Posterior vena cava (tissue), 2 donors: ENCODE measurements at regions not wholly inside any gene's neighbourhood (a gene's known extent, or its start where the extent isn't known, plus 50 kb on each side); places are given as distances from the start of the nearest gene placed in this dataset.

Experiments used
- DNase-seq: peaks from one replicate; pipeline ENCODE4 v3.0.0-alpha.2; 2020; ENCODE audit warnings: low spot score
- intact Hi-C, 2 donors: fragments of 100-400 bp; cut with DNase I; formaldehyde crosslinking; loops; one replicate each; pipeline versions ENCODE4 v1.14.1 to v1.14.2; 2022 to 2023
- donor health status: DM: yes; HTN: yes; CAD: no.
- donor health status: DM: yes; HTN: yes; CAD: no.

GRCh38 chr2:139162456-139162855 is 382.3 kb upstream of the NXPH2 start:
- no peak for DNase-seq
- intact Hi-C loops, result no loop called here

- no peak for DNase-seq
- intact Hi-C loops, result no loop called here
Measured at GRCh38 chr2:139160836-139161235, 380.6 kb upstream of the NXPH2 start.

DNA sequence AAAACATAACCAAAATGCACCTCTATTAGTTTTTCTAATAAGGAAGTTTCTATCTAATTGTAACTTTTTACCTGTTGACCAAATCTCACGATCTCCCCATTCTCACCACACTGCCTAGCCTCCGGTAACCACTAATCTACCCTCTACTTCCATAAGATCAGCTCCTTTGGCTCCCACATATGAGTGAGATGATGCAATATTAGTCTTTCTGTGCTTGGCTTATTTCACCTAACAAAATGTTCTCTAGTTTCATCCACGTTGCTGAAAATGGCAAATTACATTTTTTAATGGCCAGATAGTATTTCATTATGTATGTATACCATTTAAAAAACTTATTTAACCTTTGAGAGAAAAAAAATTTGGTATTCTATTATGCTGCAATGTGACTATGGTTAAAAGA is 379.0 kb upstream of the NXPH2 start:
- intact Hi-C loops, result no loop called here
- DNase-seq, result no peak

- intact Hi-C loops, result no loop called here
- no peak for DNase-seq
Measured at GRCh38 chr2:139156730-139157129, 376.5 kb upstream of the NXPH2 start.

DNA sequence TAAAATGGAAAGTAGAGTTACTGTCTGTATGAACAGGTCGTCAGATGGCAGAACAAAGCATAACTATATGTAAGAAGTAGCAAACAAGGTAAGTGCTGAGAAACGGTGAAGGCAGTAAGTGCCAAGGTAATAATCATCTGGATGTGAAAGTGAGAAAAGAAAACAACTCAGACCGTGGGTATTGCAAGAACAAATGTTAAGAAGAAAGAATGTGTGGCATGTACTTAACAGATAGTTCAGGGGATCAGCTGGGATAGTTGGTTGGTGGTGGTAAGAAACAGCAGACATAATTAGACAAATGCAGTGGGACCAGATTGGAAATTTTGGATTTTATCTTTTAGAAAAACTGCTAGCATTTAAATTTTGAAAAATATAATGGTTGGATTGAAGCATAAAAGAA is 375.8 kb upstream of the NXPH2 start:
- intact Hi-C loops, result no loop called here
- DNase-seq, result no peak

DNA sequence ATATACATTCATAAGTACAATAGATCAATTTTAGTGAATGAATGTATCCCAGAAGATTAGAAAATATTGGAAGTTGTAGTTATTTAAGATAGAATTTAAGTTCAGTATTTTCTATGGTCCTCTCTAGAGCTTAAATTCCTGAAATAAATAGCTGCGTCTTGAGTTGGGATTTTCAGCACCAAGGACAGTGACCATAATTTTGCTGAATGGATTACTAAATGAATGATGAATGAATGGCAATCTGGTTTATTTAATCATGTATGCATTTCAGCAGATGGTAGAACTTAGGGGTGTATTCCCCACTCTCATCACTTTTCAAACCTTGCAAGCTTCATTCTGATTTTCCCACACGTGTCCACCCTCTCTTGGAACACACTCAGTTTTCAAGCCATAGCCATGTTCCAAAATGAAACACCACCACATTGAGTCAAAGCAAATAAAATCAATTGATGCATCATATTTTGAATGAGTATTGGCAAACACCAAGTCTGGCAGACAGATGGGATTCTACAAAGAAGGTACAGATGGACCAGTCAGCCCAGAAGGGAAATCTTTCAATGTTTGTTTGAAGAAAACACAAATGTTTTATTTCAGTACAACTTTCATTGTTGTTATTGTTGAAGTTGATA is 362.2 kb upstream of the NXPH2 start:
- no peak for DNase-seq
- intact Hi-C loops, result no loop called here

- intact Hi-C loops, result no loop called here
Measured at GRCh38 chr2:139124271-139124670, 344.1 kb upstream of the NXPH2 start.

GRCh38 chr2:139123795-139124194 is 343.6 kb upstream of the NXPH2 start:
- DNase-seq, result no peak
- intact Hi-C loops, result no loop called here

More at GRCh38 chr2:139124271-139124670, 344.1 kb upstream of the NXPH2 start:
- DNase-seq, result no peak

DNA sequence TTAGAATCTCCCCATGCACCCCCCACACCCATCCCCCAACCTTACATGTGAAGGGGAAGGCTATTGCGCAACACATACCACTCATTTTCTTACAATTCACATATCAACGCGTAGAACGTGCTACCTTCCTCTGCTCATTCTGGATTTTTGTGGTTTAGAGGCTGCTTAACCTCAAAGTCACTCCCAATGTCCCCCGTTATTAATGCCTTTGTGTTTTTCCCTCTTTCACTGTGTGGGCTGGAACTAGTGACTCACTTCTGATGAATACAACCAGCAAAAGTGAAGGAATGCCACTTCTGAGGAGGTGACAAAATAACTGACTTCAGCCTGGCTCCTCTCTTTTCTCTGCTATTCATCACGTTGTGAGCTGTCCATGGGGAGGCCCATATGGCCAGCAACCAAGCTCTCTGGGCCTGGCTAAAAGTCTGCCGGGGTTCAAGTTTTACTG is 342.5 kb upstream of the NXPH2 start:
- intact Hi-C loops, result no loop called here
- no peak for DNase-seq

DNA sequence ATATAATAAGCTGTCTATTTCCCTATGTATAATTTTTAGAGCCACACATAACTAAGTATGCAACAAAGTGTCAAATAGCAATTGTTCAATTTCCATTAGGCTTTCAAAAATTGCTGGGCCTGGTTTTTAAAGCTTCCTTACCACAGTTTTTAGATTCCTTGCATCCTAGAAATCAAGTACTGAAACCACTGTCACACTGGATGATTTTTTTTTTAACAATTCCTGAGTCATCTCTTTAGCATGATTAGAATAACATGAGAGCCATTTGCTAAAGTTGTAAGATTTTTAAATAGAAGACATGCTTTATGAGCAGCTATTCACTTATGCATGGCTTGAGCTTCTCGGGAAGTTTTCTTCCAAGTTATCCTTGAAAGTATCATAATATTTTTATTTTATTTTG is 319.5 kb upstream of the NXPH2 start:
- DNase-seq, result no peak
- intact Hi-C loops, result no loop called here

DNA sequence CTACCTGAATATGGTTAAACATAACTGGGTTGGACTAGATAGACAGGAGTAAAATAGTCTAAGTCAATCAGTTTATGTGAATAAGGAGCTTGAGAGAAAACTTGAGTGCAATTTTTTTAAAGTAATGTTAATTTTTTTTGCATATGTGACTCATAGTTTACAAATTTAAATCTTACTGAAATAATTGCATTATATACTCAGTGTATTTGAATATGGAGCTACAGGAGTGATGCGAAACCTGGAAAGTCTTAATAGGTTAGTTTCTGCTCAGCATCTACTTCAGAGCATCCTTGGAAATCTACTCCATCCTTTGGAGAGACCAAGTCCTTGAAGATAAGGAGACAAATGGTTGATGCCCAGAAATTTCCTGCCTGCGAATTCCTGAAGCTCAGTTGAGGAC is 318.8 kb upstream of the NXPH2 start:
- DNase-seq, result no peak
- intact Hi-C loops, result no loop called here

DNA sequence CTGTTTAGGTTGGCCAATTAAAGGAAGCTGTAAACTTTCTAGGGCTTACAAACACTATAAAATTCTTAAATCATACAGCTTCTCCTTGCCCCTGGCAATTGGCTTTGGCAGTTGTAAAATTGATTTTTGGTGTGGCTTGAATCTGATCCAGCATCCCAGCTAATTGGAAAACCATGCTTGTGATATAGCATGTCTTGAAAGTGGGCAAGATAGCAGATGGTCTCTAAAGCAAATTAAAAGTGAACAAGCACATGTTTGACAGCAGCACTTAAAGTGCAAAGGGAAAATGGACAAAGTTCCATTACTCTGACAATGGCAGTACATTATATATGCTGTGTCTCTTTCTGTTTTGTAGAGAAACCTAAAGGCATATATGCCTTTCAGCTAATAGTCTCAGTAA is 302.9 kb upstream of the NXPH2 start:
- no peak for DNase-seq
- intact Hi-C loops, result no loop called here

DNA sequence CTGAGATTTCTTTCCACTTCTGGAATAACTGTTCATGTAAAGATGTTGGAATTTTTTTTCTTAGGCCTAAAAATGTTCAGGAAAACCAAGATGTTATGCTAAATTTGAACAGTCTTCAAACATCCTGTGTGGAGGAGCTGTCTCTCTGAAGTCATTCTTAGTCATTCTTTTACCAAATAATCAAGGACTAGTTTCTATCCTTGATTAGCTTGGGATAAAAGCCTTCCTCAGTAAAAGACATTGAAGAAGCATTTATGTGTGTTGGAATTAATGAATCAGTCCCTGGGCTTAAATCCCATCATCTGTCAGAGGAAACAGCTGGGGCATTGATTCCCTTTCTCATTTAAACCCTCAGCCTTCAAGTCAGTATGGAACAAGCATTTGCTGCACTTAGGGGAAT is 300.1 kb upstream of the NXPH2 start:
- no peak for DNase-seq
- intact Hi-C loops, result no loop called here

DNA sequence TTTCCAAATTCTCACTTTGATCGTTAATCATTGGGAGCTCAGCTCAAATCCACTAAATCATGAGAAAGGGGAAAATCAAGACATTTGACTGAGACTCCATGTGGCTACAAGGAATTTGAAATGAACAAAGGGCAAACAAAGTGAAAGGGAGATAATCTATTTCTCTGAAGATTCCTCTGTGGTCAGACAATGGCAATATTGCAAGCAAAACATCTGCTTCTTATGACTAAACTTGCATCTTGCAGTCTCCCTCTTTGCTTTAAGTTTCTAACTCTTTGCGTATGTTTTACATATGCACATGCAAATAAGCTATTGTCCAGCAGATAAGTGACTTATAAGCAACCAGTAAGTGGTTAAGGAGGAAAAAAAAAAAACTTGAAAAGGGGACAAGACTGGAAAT is 299.1 kb upstream of the NXPH2 start:
- intact Hi-C loops, result no loop called here
- no peak for DNase-seq

GRCh38 chr2:139078376-139078775 is 298.2 kb upstream of the NXPH2 start:
- intact Hi-C loops, result no loop called here
- DNase-seq, result no peak

DNA sequence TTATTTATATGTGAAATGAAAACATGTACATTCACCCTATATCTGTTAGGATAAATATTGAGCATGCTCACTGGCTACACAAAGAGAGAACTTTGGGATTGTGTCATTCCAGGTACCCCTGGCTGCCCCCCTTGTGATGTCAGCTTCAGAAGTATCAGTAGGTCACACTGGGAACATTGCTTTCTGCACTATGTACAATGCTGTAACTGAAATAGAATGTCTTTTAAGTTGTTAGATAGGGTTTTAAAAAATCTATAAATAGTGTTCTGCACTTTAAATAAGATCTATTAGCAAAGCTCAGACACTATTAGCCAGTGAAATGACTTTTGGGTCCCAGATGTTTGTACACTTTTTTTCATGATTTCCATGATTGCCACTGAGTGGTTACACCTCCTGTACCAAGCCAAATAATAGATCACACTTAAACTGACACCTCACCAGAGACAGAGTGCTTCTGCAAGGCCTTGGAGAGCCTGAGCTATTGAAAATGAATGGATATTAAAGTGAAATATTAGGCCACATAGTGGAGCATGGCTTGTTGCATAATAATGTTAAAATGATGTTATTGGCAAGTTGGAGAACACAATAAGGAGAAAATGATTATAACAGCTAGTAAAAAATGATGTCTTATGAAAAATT is 297.0 kb upstream of the NXPH2 start:
- intact Hi-C loops, result no loop called here
- DNase-seq, result no peak

GRCh38 chr2:139067874-139068273 is 287.7 kb upstream of the NXPH2 start:
- intact Hi-C loops, result no loop called here
- DNase-seq, result no peak

DNA sequence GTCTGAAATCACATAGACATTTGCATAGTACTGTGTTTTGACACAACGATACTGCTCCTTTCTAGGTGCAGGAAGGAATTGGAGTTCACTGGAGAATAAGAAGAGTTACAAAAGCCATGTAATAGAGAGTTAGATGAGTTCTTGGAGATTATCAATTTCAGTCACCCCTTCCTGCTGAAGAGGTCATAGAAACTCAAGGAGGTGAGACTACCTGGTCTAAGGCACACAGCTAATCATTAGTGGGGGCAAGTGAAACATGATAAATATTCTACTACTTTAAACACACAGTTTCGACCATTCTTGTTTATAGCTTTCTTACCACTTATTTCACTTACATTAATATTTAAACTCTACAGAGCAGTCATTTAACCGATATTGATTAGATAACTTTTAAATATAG is 286.9 kb upstream of the NXPH2 start:
- no peak for DNase-seq
- intact Hi-C loops, result no loop called here

GRCh38 chr2:139064159-139064558 is 284.0 kb upstream of the NXPH2 start:
- intact Hi-C loops, result no loop called here
- no peak for DNase-seq

DNA sequence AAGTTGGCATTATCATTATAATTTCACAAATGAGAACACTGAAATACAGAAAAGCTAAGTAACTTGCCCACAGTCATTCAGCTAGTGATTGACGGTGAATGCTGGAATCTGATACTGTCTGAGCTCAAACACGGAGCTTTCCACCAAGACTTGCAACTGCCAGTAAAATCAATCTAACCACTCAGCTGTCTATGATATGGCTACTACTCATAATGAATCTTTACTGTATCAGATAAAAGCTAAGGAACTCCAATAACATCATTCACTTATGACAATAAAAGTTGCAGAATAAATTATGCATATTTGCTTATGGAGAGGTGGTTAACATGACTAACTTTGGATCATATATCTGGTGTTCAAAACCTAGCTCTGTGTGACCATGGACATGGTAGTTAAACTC is 279.4 kb upstream of the NXPH2 start:
- no peak for DNase-seq
- intact Hi-C loops, result no loop called here

DNA sequence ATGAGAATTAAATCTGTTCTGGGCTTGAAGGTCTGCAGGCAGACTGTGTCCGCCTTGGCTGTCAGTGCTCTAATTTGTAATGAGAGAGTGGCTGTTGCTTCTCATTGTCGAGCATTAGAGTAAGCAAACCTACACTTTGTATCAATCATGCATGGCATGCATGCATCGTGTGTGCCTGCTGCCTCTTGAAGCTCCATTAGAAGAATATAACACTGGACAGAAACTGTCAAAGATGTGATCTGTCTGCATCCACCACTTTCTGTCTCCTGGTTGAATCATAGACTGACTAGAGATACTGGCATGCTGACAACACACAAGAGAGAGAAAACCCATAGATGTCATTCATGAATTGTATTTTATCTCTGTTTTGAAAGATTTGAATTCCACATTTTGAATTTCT is 275.0 kb upstream of the NXPH2 start:
- intact Hi-C loops, result no loop called here
- DNase-seq, result no peak

GRCh38 chr2:139048017-139048416 is 267.8 kb upstream of the NXPH2 start:
- DNase-seq, result no peak
- intact Hi-C loops, result no loop called here
